ENCODE measurements at regions not wholly inside any gene's neighbourhood (a gene's known extent, or its start where the extent isn't known, plus 50 kb on each side); places are given as distances from the start of the nearest gene placed in this dataset.
"Not testable (repeated sequence)": the region's sequence is repeated elsewhere in the genome, so short reads cannot be mapped to it uniquely, and the experiment has no call there.

DNA sequence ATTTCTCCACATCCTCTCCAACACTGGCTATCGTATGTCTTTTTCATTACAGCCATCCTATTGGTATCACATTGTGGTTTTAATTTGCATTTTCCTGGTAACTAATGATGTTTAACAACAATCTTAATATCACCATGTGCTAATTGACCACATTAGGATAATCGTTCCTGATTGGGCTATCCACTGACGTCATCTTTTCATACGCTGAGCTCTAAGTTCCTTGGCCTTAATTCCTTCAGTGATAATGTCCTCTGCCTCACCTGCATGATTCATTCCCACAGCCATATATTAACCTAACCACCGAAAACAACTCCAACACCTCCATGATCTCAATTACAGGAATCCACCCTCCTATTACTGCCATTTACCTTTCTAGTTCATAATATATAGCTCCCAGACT lies 547.9 kb upstream of the BRINP1 start:
- no peak for DNase-seq (ENCODE audit: low read depth)

DNA sequence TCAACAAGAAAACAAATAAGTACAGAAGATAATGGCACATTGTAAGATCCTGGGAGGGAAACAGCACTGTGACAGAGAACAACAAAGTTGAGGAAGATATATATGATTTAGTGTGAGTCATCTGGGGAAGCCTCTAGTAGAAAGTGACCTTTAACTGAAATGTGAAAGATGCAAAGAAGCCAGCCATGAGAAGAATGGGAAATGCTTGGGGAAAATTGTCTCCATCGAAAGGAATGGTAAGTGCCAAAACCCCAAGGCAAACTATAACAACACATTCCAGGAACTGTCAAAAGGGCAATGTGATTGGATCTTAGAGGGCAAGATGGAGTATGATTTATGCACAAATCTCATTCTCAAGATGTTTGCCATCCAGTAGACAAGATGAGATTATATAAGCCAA lies 537.8 kb upstream of the BRINP1 start:
- no peak for DNase-seq (ENCODE audit: low read depth)

GRCh38 chr9:119905724-119906123 lies 536.5 kb upstream of the BRINP1 start:
- no peak for DNase-seq (ENCODE audit: low read depth)

DNA sequence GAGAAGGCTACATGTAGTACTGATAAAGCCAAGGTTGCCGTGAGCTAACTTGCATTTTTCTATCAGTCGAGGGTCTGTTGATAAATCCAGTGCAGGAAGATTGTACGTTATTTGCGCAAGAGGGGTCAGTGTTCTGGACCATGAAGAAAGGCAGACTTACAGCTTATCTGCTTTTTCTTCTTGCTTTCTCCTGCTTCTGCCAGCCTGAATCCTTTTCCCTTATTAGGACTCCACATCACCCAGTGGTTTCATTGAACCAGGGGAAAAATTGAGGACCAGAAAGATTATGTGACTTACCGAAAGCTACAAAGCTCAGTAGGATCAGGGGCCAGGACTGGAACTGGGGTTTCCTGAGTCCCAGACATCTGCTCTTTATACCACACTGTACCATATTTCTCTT lies 534.6 kb upstream of the BRINP1 start:
- no peak for DNase-seq (ENCODE audit: low read depth)

DNA sequence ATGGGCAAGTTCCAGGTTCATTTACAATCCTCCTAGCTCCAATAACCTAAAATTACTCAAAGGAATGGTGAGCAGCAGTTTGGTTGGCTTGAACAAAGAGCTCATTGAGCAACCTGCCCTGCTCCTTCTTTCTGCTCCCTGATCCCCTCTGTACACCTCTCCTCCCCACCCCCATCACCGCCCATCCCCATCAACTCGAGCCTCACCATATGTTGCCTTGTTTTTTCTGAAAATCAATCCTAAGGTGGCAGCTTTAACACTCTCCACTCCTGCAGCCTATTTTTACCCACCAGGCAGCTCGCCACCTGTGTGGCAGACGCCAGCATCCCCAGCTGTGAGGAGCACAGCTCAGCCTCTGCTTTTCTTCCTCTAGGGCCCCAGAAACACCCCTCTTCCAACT lies 533.4 kb upstream of the BRINP1 start:
- DNase-seq (ENCODE audit: low read depth) = no peak

DNA sequence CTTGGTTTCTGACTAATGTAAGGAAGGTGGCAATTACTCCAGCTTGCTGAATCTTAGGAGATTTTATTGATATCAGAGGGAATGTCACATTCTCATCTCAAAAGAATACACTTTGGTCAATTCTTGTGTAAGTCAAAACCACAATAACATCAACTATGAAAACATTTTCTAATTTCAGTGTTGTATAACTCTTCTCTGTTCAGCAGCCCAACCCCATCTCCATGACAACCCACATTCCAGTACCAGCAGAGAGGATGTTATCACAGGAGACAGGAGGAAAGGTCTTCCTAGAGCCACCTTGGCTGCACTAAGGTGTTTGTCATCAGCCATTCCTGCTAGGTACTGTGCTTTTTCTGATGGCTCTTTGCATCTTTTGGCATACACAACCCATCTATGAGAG lies 529.1 kb upstream of the BRINP1 start:
- no peak for DNase-seq (ENCODE audit: low read depth)

DNA sequence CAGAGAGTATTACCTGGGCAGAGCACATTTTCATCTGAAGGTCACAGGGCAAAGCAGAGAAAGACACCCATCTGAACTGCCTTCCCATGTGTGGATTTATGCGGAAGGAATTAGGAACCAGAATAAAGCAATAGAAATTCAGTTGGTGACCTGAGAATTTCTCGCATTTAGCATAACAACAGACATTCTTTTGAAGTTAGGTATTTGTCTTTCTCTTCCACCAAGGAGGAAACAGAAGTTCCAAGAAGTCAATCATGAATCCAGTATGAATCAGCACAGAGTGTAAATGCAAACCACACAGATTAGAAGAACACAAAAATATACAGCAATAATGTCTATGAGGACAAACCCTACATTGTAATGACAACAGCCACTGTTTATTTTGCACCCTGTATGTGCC lies 515.2 kb upstream of the BRINP1 start:
- no peak for DNase-seq (ENCODE audit: low read depth)

DNA sequence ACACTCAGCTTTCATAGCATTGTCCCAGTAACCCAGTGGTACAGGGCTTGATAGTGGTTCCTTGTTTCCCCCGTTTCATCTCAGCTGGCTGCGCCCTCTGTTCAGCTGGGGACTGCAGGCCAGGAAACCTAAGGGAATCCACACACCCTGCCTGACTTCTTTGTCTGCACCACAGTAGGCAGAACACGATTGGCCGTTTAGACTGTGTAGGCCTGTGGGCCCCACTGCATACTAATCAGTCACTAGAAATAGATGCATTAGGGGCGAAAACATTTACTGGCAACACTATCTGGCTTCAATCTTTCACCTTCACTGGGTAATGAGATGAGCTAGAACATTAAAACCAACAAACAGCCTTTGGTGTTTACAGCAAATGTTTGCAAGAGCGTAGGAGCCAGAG lies 512.7 kb upstream of the BRINP1 start:
- no peak for DNase-seq (ENCODE audit: low read depth)

GRCh38 chr9:119880361-119880760 lies 511.1 kb upstream of the BRINP1 start:
- no peak for DNase-seq (ENCODE audit: low read depth)

- no peak for DNase-seq (ENCODE audit: low read depth)
These were observed 508.1 kb upstream of the BRINP1 start for GRCh38 chr9:119877306-119877705.

- no peak for DNase-seq (ENCODE audit: low read depth)
These were observed 504.6 kb upstream of the BRINP1 start for GRCh38 chr9:119873877-119874276.

DNA sequence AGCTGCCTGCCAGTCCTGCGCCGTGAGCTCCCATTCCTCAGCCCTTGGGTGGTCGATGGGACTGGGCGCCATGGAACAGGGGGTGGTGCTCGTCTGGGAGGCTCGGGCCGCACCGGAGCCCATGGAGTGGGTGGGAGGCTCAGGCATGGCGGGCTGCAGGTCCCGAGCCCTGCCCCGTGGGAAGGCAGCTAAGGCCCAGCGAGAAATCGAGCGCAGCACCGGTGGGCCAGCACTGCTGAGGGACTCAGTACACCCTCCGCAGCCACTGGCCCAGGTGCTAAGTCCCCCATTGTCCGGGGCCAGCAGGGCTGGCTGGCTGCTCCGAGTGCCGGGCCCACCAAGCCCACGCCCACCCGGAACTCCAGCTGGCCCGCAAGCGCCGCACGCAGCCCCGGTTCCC lies 501.0 kb upstream of the BRINP1 start:
- DNase-seq (ENCODE audit: low read depth) = not testable (repeated sequence)

DNA sequence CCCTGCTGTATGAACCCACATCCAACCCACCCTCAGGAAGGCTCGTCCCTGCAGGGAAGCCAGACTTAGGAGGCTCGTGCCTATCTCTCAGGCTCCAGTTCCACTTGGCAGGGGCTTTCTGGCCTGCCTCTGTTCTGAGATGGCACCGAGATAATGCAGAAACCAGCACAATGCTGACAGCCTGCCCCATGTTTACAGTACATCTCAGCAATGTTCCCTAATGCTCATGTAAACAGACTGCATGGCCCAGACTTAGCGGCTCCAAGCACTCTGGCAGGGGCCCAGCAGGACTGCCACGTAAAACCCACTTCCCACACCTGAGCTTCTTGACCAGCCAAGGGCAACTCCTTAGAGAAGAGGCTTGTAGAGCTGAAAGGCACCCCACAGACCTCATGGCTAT lies 499.5 kb upstream of the BRINP1 start:
- DNase-seq (ENCODE audit: low read depth) = no peak

DNA sequence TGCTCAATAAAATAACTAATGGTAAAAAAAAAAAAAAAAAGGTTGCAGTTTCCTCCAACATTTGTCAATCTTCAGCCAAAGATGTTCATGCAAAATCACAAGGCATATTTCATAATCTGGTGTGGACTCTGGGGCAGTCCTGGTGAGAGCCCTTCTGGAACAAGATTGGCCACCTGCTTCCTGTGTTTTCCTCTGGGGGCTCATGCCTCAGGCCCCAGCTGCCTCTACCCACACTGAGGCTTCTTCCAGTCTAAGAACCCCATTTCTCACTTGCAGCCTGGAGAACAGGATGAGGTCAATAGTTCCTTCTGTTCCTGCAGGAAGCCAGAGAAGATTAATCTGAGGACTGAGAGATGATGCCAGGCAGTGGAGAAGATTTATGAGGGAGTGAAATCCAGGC lies 492.6 kb upstream of the BRINP1 start:
- no peak for DNase-seq (ENCODE audit: low read depth)

GRCh38 chr9:119859128-119859527 lies 489.9 kb upstream of the BRINP1 start:
- no peak for DNase-seq (ENCODE audit: low read depth)

- DNase-seq (ENCODE audit: low read depth) = no peak
These were observed 483.9 kb upstream of the BRINP1 start for GRCh38 chr9:119853126-119853525.

GRCh38 chr9:119852390-119852789 lies 483.2 kb upstream of the BRINP1 start:
- no peak for DNase-seq (ENCODE audit: low read depth)

DNA sequence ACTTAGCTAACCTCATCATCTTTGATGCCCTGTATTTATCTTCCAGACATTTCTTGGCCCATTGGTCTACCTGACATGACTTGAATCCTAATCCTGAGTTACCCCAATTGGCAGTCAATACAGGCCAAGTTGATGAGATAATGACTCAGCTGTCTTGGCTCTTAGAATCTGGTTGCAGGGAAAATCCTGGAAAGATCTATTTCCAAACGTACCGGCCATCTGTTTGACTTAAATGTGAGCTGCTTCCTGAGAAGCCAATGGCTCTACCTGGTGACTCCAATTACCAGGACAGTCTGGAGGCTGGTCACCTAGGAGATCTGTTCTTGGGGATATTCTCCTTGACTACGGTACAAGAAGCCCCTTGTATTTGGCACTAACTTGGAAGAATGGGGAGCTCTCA lies 475.2 kb upstream of the BRINP1 start:
- no peak for DNase-seq (ENCODE audit: low read depth)

DNA sequence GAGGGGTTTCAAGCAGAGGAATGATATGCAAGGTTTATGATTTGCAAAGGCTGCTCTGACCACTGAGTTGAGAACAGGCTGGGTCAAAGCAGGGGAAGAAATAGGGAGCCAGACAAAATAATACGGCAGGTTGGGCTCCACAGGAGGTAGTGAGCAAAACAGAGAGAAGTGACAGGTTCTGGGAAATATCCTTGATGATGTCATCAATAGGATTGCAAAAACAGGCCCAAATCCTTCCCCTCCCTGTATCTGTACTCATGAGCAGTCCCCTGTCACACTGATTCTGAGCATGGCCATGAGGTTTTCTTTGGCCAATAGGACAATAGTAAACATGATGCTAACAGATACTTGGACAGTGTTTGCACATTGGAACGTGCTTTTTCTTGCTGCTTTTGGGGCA lies 471.8 kb upstream of the BRINP1 start:
- DNase-seq (ENCODE audit: low read depth) = no peak

GRCh38 chr9:119839888-119840287 lies 470.7 kb upstream of the BRINP1 start:
- DNase-seq (ENCODE audit: low read depth) = no peak

DNA sequence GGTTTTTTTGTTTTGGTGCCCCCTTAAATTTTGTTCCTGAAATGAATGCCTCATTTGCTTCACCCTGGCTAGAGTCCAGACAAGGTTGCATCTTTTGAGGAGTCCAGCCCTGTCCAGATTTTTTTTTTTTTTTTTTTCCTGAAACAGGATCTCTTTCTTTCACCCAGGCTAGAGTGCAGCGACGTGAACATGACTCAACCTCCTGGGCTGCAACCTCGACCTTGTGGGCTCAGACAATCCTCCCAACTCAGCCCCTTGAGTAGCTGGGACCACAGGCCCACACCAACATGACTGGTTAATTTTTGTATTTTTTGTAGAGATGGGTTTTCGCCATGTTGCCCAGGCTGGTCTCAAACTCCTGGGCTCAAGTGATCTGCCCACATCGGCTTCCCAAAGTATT lies 469.0 kb upstream of the BRINP1 start:
- DNase-seq (ENCODE audit: low read depth) = no peak

- DNase-seq (ENCODE audit: low read depth) = no peak
These were observed 466.8 kb upstream of the BRINP1 start for GRCh38 chr9:119836036-119836435.

DNA sequence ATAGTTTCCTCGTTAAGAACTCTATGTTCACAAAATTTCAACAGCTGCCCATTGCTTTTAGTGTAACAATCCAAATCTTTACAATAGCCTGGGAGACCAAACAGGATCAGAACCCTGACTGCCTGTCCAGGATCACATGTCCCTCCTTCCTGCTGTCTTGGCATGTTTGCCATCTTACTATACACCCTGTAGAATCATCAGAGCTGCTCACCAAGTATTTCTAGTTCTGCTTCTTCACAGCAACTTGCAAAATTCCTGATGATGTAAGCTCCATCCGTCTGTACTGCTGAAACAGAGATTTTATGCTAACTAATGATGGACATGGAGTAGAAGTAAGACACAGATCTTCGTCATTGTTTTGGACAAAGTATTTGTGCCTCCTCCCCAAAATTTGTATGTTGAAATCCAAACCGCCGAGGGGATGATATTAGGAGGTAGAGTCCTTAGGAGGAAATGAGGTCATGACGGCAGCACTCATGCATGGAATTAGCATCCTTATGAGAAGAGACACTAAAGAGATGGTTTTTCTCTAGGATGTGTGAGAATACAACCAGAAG lies 464.9 kb upstream of the BRINP1 start:
- DNase-seq (ENCODE audit: low read depth) = no peak

DNA sequence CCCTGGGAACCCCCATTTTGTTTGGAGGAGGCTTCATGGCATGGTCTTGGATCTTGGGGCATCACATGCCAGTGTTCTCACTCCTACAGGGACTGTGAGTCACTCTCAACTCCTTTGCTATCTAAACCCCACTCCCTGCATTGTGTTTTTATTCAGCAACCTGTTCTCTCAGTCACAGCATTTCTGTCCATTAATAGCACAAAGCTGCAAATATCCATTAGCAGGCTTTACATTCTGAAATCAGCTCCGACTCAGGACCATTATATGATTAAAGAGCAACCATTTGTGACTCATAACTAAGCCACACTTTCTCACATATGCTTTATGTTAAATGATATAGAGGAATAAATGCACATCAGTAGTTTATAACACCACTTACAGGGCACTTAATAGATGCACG lies 462.1 kb upstream of the BRINP1 start:
- DNase-seq (ENCODE audit: low read depth) = no peak

- no peak for DNase-seq (ENCODE audit: low read depth)
These were observed 460.5 kb upstream of the BRINP1 start for GRCh38 chr9:119829748-119830147.

Data from T follicular helper cell (primary cell).